K562 (cell line): ENCODE measurements at regions not wholly inside any gene's neighbourhood (a gene's known extent, or its start where the extent isn't known, plus 50 kb on each side); places are given as distances from the start of the nearest gene placed in this dataset.

Source experiments
- HDAC1 ChIP-seq, 2 experiments: fragments of 450-650 bp; IDR thresholded peaks; 2 replicates each; pipeline ENCODE4 v1.6.1; 2016 to 2017; ENCODE audit warnings: inconsistent platforms in 1 of 2, mild to moderate bottlenecking in 1 of 2, moderate library complexity in 1 of 2
- KDM1A ChIP-seq, 2 experiments: fragments of 450-650 bp; IDR thresholded peaks; 2 replicates each; pipeline ENCODE4 v1.6.1; 2016; ENCODE audit warnings: mild to moderate bottlenecking in 2 of 2
- ZNF830 ChIP-seq: fragments of 250-450 bp; sonication (Bioruptor Pico); IDR thresholded peaks from 2 replicates; pipeline ENCODE4 v1.5.0; 2021; ENCODE audit warnings: mild to moderate bottlenecking

DNA sequence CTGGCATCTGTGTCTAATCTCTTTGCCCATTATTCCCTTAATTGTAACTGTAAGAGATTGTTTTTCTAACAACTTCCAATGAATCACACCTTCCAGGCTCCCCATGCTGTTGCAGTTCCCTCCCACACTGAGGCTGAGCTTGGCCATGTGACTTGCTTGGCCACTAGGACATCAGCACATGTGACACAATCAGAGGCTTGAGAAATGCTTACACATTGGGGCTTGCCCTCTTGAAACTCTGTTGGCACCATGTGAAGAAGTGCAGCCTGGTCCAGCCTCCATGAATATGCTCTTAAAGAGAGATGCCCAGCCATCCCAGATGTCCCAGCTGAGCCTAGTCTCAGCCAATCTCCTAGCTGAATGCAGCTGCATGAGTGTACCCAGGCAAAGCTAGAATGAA is 326.8 kb upstream of the SOX2 start:
- TF ChIP-seq KDM1A (IDR thresholded peaks at IDR 0.05) (no peak), HDAC1 (IDR thresholded peaks at IDR 0.05) (no peak), ZNF830 (CRISPR knock-in tag) (no peak)
